Loucy (cell line): ENCODE measurements at regions not wholly inside any gene's neighbourhood (a gene's known extent, or its start where the extent isn't known, plus 50 kb on each side); places are given as distances from the start of the nearest gene placed in this dataset.
"Not testable (repeated sequence)": the region's sequence is repeated elsewhere in the genome, so short reads cannot be mapped to it uniquely, and the experiment has no call there.

ENCODE experiments used
- H2AFZ ChIP-seq: fragments of 200-600 bp; sonication (generic); 2 replicates; pipeline ENCODE4 v1.6.0; 2016; ENCODE audit warnings: antibody characterized with exemption, mild to moderate bottlenecking, low read length, moderate library complexity
- H3F3A ChIP-seq: fragments of 200-600 bp; 2 replicates; pipeline ENCODE4 v1.6.0; 2016; ENCODE audit warnings: antibody characterized with exemption, low read depth, mild to moderate bottlenecking
- H3K27me3 ChIP-seq: fragments of 200-600 bp; sonication (generic); 2 replicates; pipeline ENCODE4 v1.6.1; 2014; ENCODE audit warnings: low read length, mild to moderate bottlenecking; ENCODE audit not compliant: insufficient read depth, poor library complexity, severe bottlenecking
- H3K36me3 ChIP-seq: fragments of 200-600 bp; sonication (generic); 2 replicates; pipeline ENCODE4 v1.6.1; 2016; ENCODE audit warnings: low read length; ENCODE audit not compliant: insufficient read depth
- H3K4me1 ChIP-seq: fragments of 200-600 bp; sonication (generic); 2 replicates; pipeline ENCODE4 v1.5.1; 2014; ENCODE audit warnings: low read length, mild to moderate bottlenecking; ENCODE audit not compliant: insufficient read depth, poor library complexity, severe bottlenecking
- H3K4me2 ChIP-seq: fragments of 200-600 bp; sonication (generic); 2 replicates; pipeline ENCODE4 v1.6.0; 2014; ENCODE audit warnings: antibody characterized with exemption, low read length, low read depth, mild to moderate bottlenecking; ENCODE audit not compliant: poor library complexity, severe bottlenecking
- H3K4me3 ChIP-seq: fragments of 200-600 bp; sonication (generic); 2 replicates; pipeline ENCODE4 v1.5.1; 2014; ENCODE audit warnings: low read length, mild to moderate bottlenecking, mixed read lengths; ENCODE audit not compliant: poor library complexity, severe bottlenecking
- H3K79me2 ChIP-seq: fragments of 200-600 bp; sonication (generic); 2 replicates; pipeline ENCODE4 v1.6.1; 2014; ENCODE audit warnings: low read length; ENCODE audit not compliant: insufficient read depth
- H3K9ac ChIP-seq: fragments of 200-600 bp; sonication (generic); 2 replicates; pipeline ENCODE4 v1.6.0; 2014; ENCODE audit warnings: mild to moderate bottlenecking, low read depth, low read length, moderate library complexity; ENCODE audit not compliant: poor library complexity, severe bottlenecking
- H3K9me2 ChIP-seq: fragments of 200-600 bp; sonication (generic); replicated peaks from 2 replicates; pipeline ENCODE4 v1.6.1; 2016; ENCODE audit warnings: low read depth, low read length, mixed read lengths
- H3K9me3 ChIP-seq: fragments of 200-600 bp; sonication (generic); 2 replicates; pipeline ENCODE4 v1.6.1; 2014; ENCODE audit warnings: mild to moderate bottlenecking, antibody characterized with exemption, low read length, low read depth; ENCODE audit not compliant: insufficient read depth
- H4K20me1 ChIP-seq: fragments of 200-600 bp; sonication (generic); 2 replicates; pipeline ENCODE4 v1.6.0; 2014; ENCODE audit warnings: antibody characterized with exemption, low read length, mild to moderate bottlenecking; ENCODE audit not compliant: insufficient read depth, poor library complexity, severe bottlenecking
- CTCF ChIP-seq: fragments of 200-600 bp; sonication (generic); conservative IDR thresholded peaks from 2 replicates; pipeline ENCODE4 v1.5.1; 2014; ENCODE audit warnings: mild to moderate bottlenecking, antibody characterized with exemption, low read length
- EZH2phosphoT487 ChIP-seq: fragments of 200-600 bp; IDR thresholded peaks from 2 replicates; pipeline ENCODE4 v1.6.1; 2018; ENCODE audit warnings: antibody characterized with exemption, mild to moderate bottlenecking, moderate library complexity, borderline replicate concordance

GRCh38 chr10:5285186-5285585 is 79.6 kb upstream of the UCN3 start:
- Histone ChIP-seq H3K4me1 (peaks cover 22% of the 10 kb centered on the region), H3K36me3 (no peaks in the 10 kb centered on the region), H4K20me1 (no peaks in the 10 kb centered on the region), H3K9me3 (no peaks in the 10 kb centered on the region), H3K79me2 (no peaks in the 10 kb centered on the region), H3K9me2 (no peaks in the 10 kb centered on the region), H3K4me2 (no peak overlapping the region), H3F3A (no peaks in the 10 kb centered on the region), H2AFZ (no peak overlapping the region), H3K4me3 (no peak overlapping the region), H3K9ac (no peak overlapping the region), H3K27me3 (no peaks in the 10 kb centered on the region)
- TF ChIP-seq EZH2phosphoT487 (no peak), CTCF (no peak)

GRCh38 chr10:5288359-5288758 is 76.4 kb upstream of the UCN3 start:
- H3K9ac ChIP-seq = no peak overlapping the region
- TF ChIP-seq CTCF (no peak), EZH2phosphoT487 (no peak)
- H4K20me1 ChIP-seq = no peaks in the 10 kb centered on the region
- no peaks in the 10 kb centered on the region for H3F3A ChIP-seq
- no peaks in the 10 kb centered on the region for H3K9me2 ChIP-seq
- H3K4me1 ChIP-seq = peaks cover 38% of the 10 kb centered on the region
- H3K79me2 ChIP-seq = 0 out of 2 replicates have a peak, but pooled peaks cover 4% of the 10 kb centered on the region
- H3K9me3 ChIP-seq = no peaks in the 10 kb centered on the region
- H2AFZ ChIP-seq = no peak overlapping the region
- no peak overlapping the region for H3K4me3 ChIP-seq
- no peak overlapping the region for H3K4me2 ChIP-seq
- no peaks in the 10 kb centered on the region for H3K36me3 ChIP-seq
- no peaks in the 10 kb centered on the region for H3K27me3 ChIP-seq

- not testable (repeated sequence) for H3K4me2 ChIP-seq, H3K4me3 ChIP-seq, H3F3A ChIP-seq
Measured at GRCh38 chr10:5289228-5289627, 75.5 kb upstream of the UCN3 start.

GRCh38 chr10:5291501-5292195 is 73.1 kb upstream of the UCN3 start:
- TF ChIP-seq EZH2phosphoT487 = no peak
- no peak for TF ChIP-seq CTCF
- Histone ChIP-seq H4K20me1 (no peaks in the 10 kb centered on the region), H3K4me2 (peak overlapping the region; percentile 79), H3K4me1 (peaks cover 43% of the 10 kb centered on the region), H3F3A (no peaks in the 10 kb centered on the region), H3K9ac (peak overlapping the region; percentile 72), H3K4me3 (peak overlapping the region; percentile 74), H3K27me3 (no peaks in the 10 kb centered on the region), H3K36me3 (no peaks in the 10 kb centered on the region), H3K9me2 (no peaks in the 10 kb centered on the region), H3K79me2 (peaks cover 16% of the 10 kb centered on the region), H2AFZ (peak overlapping the region; percentile 67), H3K9me3 (no peaks in the 10 kb centered on the region)

More at GRCh38 chr10:5289228-5289627, 75.5 kb upstream of the UCN3 start:
- H3K9me2 ChIP-seq, H3K9ac ChIP-seq, H4K20me1 ChIP-seq, H3K9me3 ChIP-seq, H3K36me3 ChIP-seq, H2AFZ ChIP-seq, H3K27me3 ChIP-seq, H3K79me2 ChIP-seq: not testable (repeated sequence)
- peaks cover 32% of the 10 kb centered on the region for H3K4me1 ChIP-seq
